B cell (primary cell): ENCODE measurements at regions not wholly inside any gene's neighbourhood (a gene's known extent, or its start where the extent isn't known, plus 50 kb on each side); places are given as distances from the start of the nearest gene placed in this dataset.

Source experiments
- ATAC-seq: fragments of 200-7000 bp; cut with Tn5 transposase; one replicate; pipeline ENCODE4 v1.10.0; 2021; ENCODE audit warnings: low read depth, mild to moderate bottlenecking, moderate number of reproducible peaks, moderate library complexity
- CTCF ChIA-PET: fragments of 350-600 bp; sonication (Branson Sonifier 250); formaldehyde crosslinking; loops from one replicate; lab custom pipeline; 2021; ENCODE audit warnings: antibody characterized with exemption, inconsistent platforms; lab: Charles Lee
- POLR2A ChIA-PET: fragments of 350-600 bp; sonication (Branson Sonifier 250); formaldehyde crosslinking; loops from one replicate; lab custom pipeline; 2021; ENCODE audit warnings: antibody characterized with exemption; lab: Charles Lee
- DNase-seq: peaks from one replicate; pipeline ENCODE4 v3.0.0; 2013
- H2AFZ ChIP-seq: 2 replicates; pipeline ENCODE4 v1.6.1; 2012; ENCODE audit warnings: mild to moderate bottlenecking, low read depth, low read length; ENCODE audit not compliant: insufficient read depth, poor library complexity, severe bottlenecking
- H3K27ac ChIP-seq, 2 donors: 1 replicate in 1 of 2; 2 replicates in 1 of 2; pipeline ENCODE4 v1.5.1; 2012 to 2013; ENCODE audit warnings: low read length in 2 of 2, mild to moderate bottlenecking in 2 of 2, moderate library complexity in 1 of 2
- H3K27me3 ChIP-seq, 4 experiments: fragments of 200-600 bp in 1 of 4; sonication (generic) in 1 of 4; replicated peaks in 1 of 4; 1 replicate in 2 of 4; 2 replicates in 2 of 4; pipeline versions ENCODE4 v1.6.1 to v1.7.0; 2013 to 2016; ENCODE audit warnings: low read length in 3 of 4, mild to moderate bottlenecking in 2 of 4, mixed read lengths in 1 of 4, moderate library complexity in 1 of 4; ENCODE audit not compliant: insufficient read depth in 4 of 4, control insufficient read depth in 3 of 4; ENCODE audit errors: control extremely low read depth in 1 of 4
- H3K36me3 ChIP-seq, 2 experiments: replicated peaks in 1 of 2; 1 replicate in 1 of 2; 2 replicates in 1 of 2; pipeline versions ENCODE4 v1.6.1 to v1.7.1; 2013; ENCODE audit warnings: low read length in 1 of 2; ENCODE audit not compliant: insufficient read depth in 2 of 2, control insufficient read depth in 1 of 2; ENCODE audit errors: control extremely low read depth in 1 of 2, extremely low read depth in 1 of 2
- H3K4me1 ChIP-seq, 2 donors: fragments of 200-600 bp in 1 of 2; sonication (generic) in 1 of 2; 1 replicate in 1 of 2; 2 replicates in 1 of 2; pipeline versions ENCODE4 v1.5.1 to v1.6.1; 2013 to 2017; ENCODE audit warnings: low read length in 2 of 2; ENCODE audit not compliant: control insufficient read depth in 2 of 2, insufficient read depth in 2 of 2
- H3K4me2 ChIP-seq: replicated peaks from 2 replicates; pipeline ENCODE3; 2012; ENCODE audit warnings: mild to moderate bottlenecking, low read depth, low read length; ENCODE audit not compliant: poor library complexity, severe bottlenecking
- H3K4me3 ChIP-seq, 5 experiments: fragments of 200-600 bp in 1 of 5; sonication (generic) in 1 of 5; 1 replicate in 3 of 5; 2 replicates in 2 of 5; pipeline versions ENCODE4 v1.5.1 to v1.7.0; 2011 to 2016; ENCODE audit warnings: low read length in 4 of 5, mild to moderate bottlenecking in 4 of 5, low read depth in 2 of 5, control low read depth in 1 of 5, moderate library complexity in 1 of 5; ENCODE audit not compliant: insufficient read depth in 1 of 5; ENCODE audit errors: control extremely low read depth in 1 of 5, extremely low read depth in 1 of 5
- H3K79me2 ChIP-seq: fragments of 200-600 bp; sonication (generic); one replicate; pipeline ENCODE4 v1.6.0; 2016; ENCODE audit warnings: low read length; ENCODE audit not compliant: control insufficient read depth, insufficient read depth
- H3K9ac ChIP-seq: fragments of 200-600 bp; sonication (generic); 2 replicates; pipeline ENCODE4 v1.6.1; 2017; ENCODE audit warnings: mild to moderate bottlenecking, low read length, moderate library complexity
- H3K9me3 ChIP-seq, 3 donors: one replicate each; pipeline versions ENCODE4 v1.6.1 to v1.7.1; 2013; ENCODE audit warnings: low read length in 2 of 3; ENCODE audit not compliant: control insufficient read depth in 2 of 3, insufficient read depth in 1 of 3; ENCODE audit errors: control extremely low read depth in 1 of 3
- H4K20me1 ChIP-seq: 2 replicates; pipeline ENCODE4 v1.6.0; 2012; ENCODE audit warnings: mild to moderate bottlenecking, low read length; ENCODE audit not compliant: insufficient read depth, control insufficient read depth, poor library complexity, severe bottlenecking
- H3K27ac Mint-ChIP-seq: one replicate; pipeline ENCODE4 v1.8.0; 2021; ENCODE audit warnings: mixed read lengths
- H3K27me3 Mint-ChIP-seq: one replicate; pipeline ENCODE4 v1.8.0; 2021; ENCODE audit warnings: mixed read lengths
- H3K4me1 Mint-ChIP-seq: one replicate; pipeline ENCODE4 v1.8.0; 2021; ENCODE audit warnings: mixed read lengths
- H3K4me3 Mint-ChIP-seq: one replicate; pipeline ENCODE4 v1.8.0; 2021; ENCODE audit warnings: mixed read lengths
- H3K9me3 Mint-ChIP-seq: one replicate; pipeline ENCODE4 v1.8.0; 2022; ENCODE audit warnings: mixed read lengths; ENCODE audit not compliant: insufficient read depth
- EZH2 ChIP-seq: IDR thresholded peaks from 2 replicates; pipeline ENCODE4 v1.6.1; 2012; ENCODE audit warnings: borderline replicate concordance, low read depth, mild to moderate bottlenecking, moderate library complexity, low read length; ENCODE audit not compliant: insufficient read depth, poor library complexity, severe bottlenecking
- WGBS: methylation state at CpG from one replicate; pipeline ENCODE4 v1.1.5; 2013; ENCODE audit warnings: missing lambda C conversion rate; ENCODE audit not compliant: insufficient coverage; 5-methylcytosine and 5-hydroxymethylcytosine counted together
- intact Hi-C: fragments of 100-400 bp; cut with micrococcal nuclease; formaldehyde crosslinking; loops from one replicate; pipeline ENCODE4 v1.10.0; 2022
- TF ChIP-seq, protein P1 (sequence below): fragments of 200-600 bp; IDR thresholded peaks from one replicate; pipeline ENCODE4 v1.8.0; 2022; ENCODE audit warnings: antibody characterized with exemption, mild to moderate bottlenecking

DNA sequence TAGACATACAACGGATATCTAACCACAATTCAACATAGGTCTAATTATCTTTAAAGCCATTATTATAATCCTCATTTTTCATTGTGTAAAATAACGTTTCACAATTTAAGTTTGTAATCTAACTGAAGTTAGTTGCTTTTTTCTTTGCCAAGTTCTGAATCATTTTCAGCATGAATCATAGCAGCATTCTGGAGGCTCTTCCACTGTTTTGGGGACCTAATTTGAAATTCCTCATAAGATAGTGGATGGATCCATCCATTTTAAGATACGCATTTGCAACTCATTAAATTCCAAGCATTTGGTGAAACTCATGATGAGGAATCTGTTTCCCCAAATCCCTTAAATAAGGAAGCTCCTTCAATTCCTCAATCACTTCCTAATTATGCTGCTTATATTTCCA, 447.1 kb upstream of the CDH10 start:
- Histone ChIP-seq H3K27me3 (no peaks in the 10 kb centered on the region), H3K9ac (no peak overlapping the region), H3K9me3 (no peaks in the 10 kb centered on the region), H4K20me1 (no peaks in the 10 kb centered on the region), H3K4me3 (no peak overlapping the region), H3K27ac (no peak overlapping the region), H3K4me1 (no peaks in the 10 kb centered on the region), H3K79me2 (no peaks in the 10 kb centered on the region), H3K36me3 (no peaks in the 10 kb centered on the region), H3K4me2 (no peak overlapping the region), H2AFZ (no peak overlapping the region)
- intact Hi-C loops: no loop called here
- H3K27ac Mint-ChIP-seq: no peak overlapping the region
- DNase-seq: no peak
- no peaks in the 10 kb centered on the region for H3K27me3 Mint-ChIP-seq
- POLR2A ChIA-PET: no interaction called here
- no peak overlapping the region for H3K4me3 Mint-ChIP-seq
- CTCF ChIA-PET: no interaction called here
- no peak for ATAC-seq
- TF ChIP-seq, protein P1, sequence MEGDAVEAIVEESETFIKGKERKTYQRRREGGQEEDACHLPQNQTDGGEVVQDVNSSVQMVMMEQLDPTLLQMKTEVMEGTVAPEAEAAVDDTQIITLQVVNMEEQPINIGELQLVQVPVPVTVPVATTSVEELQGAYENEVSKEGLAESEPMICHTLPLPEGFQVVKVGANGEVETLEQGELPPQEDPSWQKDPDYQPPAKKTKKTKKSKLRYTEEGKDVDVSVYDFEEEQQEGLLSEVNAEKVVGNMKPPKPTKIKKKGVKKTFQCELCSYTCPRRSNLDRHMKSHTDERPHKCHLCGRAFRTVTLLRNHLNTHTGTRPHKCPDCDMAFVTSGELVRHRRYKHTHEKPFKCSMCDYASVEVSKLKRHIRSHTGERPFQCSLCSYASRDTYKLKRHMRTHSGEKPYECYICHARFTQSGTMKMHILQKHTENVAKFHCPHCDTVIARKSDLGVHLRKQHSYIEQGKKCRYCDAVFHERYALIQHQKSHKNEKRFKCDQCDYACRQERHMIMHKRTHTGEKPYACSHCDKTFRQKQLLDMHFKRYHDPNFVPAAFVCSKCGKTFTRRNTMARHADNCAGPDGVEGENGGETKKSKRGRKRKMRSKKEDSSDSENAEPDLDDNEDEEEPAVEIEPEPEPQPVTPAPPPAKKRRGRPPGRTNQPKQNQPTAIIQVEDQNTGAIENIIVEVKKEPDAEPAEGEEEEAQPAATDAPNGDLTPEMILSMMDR: no peak
- no peak for TF ChIP-seq EZH2
- peaks cover 6% of the 10 kb centered on the region for H3K9me3 Mint-ChIP-seq
- WGBS: no CpG with 5 or more reads among the region's 3 CpGs
- H3K4me1 Mint-ChIP-seq: no peaks in the 10 kb centered on the region

GRCh38 chr5:25090854-25091253, 446.1 kb upstream of the CDH10 start:
- ChIA-PET CTCF (no interaction called here), POLR2A (no interaction called here)
- no peak overlapping the region for H3K4me2 ChIP-seq
- ATAC-seq (no peak), DNase-seq (no peak)
- H4K20me1 ChIP-seq: no peaks in the 10 kb centered on the region
- WGBS: 100% methylated on average over 1 of the region's 1 CpG
- peaks cover 4% of the 10 kb centered on the region for H3K9me3 Mint-ChIP-seq
- H3K27ac Mint-ChIP-seq: no peak overlapping the region
- intact Hi-C loops: no loop called here
- no peak overlapping the region for H3K27ac ChIP-seq
- H3K27me3 ChIP-seq: no peaks in the 10 kb centered on the region
- H3K9ac ChIP-seq: no peak overlapping the region
- H3K9me3 ChIP-seq: no peaks in the 10 kb centered on the region
- no peak overlapping the region for H3K4me3 Mint-ChIP-seq
- no peaks in the 10 kb centered on the region for H3K79me2 ChIP-seq
- no peaks in the 10 kb centered on the region for H3K4me1 Mint-ChIP-seq
- no peaks in the 10 kb centered on the region for H3K27me3 Mint-ChIP-seq
- H3K4me1 ChIP-seq: no peaks in the 10 kb centered on the region
- no peaks in the 10 kb centered on the region for H3K36me3 ChIP-seq
- TF ChIP-seq EZH2: no peak
- TF ChIP-seq, protein P1: no peak
- no peak overlapping the region for H3K4me3 ChIP-seq
- no peak overlapping the region for H2AFZ ChIP-seq
